GM10248 (cell line): ENCODE measurements at regions not wholly inside any gene's neighbourhood (a gene's known extent, or its start where the extent isn't known, plus 50 kb on each side); places are given as distances from the start of the nearest gene placed in this dataset.
"Not testable (repeated sequence)": the region's sequence is repeated elsewhere in the genome, so short reads cannot be mapped to it uniquely, and the experiment has no call there.

Source experiments
- CTCF ChIA-PET: fragments of 300-600 bp; sonication (Branson Sonifier 250); formaldehyde crosslinking; extraction: SDS; loops from one replicate; lab custom pipeline; 2021; ENCODE audit warnings: antibody characterized with exemption; lab: Yijun Ruan, JAX
- POLR2A ChIA-PET: fragments of 350-650 bp; sonication (Branson Sonifier 250); formaldehyde crosslinking; extraction: SDS; loops from one replicate; lab custom pipeline; 2020; ENCODE audit warnings: antibody characterized with exemption; lab: Yijun Ruan, JAX
- DNase-seq: peaks from one replicate; pipeline ENCODE4 v3.0.0; 2012; ENCODE audit errors: extremely low spot score
- TF ChIP-seq, protein P1 (sequence below): IDR thresholded peaks from 2 replicates; pipeline ENCODE4 v1.5.1; 2012; ENCODE audit warnings: mild to moderate bottlenecking, low read depth; ENCODE audit errors: extremely low read depth, missing control alignments, control extremely low read depth

DNA sequence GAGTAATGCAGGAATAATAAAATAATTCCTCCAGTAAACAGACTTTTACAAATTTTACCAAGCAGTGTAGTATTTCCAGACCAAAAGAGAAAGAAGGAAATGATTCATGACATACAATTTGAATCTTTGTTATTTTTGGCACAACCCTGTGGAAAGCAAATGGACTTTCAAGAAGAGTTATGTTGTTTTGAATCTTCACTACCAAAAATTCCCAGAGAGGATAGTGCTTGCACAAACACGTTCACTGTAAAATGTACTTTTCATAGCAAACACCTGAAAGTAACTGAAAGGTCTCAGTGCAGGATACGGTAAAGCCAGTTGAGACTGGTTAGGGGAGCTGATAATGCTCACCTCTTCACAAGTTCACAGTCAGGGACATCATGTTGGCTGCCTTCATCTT is 107.1 kb downstream of the USP22 start:
- TF ChIP-seq, protein P1, sequence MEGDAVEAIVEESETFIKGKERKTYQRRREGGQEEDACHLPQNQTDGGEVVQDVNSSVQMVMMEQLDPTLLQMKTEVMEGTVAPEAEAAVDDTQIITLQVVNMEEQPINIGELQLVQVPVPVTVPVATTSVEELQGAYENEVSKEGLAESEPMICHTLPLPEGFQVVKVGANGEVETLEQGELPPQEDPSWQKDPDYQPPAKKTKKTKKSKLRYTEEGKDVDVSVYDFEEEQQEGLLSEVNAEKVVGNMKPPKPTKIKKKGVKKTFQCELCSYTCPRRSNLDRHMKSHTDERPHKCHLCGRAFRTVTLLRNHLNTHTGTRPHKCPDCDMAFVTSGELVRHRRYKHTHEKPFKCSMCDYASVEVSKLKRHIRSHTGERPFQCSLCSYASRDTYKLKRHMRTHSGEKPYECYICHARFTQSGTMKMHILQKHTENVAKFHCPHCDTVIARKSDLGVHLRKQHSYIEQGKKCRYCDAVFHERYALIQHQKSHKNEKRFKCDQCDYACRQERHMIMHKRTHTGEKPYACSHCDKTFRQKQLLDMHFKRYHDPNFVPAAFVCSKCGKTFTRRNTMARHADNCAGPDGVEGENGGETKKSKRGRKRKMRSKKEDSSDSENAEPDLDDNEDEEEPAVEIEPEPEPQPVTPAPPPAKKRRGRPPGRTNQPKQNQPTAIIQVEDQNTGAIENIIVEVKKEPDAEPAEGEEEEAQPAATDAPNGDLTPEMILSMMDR: no peak
- ChIA-PET POLR2A (no interaction called here), CTCF (interaction anchor here (2.2 kb wide), 1 partner anchor 57 kb away, joined by 6 read pairs; no protein-coding TSS in a partner anchor)
- no peak for DNase-seq

DNA sequence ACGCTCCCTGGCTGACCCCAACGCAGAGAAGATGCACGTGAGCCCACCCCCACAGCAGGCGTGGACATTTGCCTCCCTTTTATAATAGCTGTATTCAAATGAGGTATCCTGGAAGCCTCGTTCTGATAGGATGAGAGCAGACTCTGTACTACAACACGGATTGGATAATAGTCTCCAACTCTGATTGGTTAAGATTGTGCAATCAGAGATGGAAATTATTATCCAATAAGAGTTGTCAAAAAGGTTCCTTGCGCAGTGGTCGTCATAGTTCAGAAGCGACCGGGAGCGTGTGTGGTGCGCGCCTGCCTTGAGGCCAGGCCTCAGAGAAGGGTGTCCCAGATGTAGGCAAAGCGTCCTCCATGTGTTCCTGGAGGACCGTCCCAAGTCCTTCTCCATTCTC is 104.6 kb downstream of the USP22 start:
- CTCF ChIA-PET: no interaction called here
- TF ChIP-seq, protein P1: no peak
- no peak for DNase-seq
- POLR2A ChIA-PET: no interaction called here

DNA sequence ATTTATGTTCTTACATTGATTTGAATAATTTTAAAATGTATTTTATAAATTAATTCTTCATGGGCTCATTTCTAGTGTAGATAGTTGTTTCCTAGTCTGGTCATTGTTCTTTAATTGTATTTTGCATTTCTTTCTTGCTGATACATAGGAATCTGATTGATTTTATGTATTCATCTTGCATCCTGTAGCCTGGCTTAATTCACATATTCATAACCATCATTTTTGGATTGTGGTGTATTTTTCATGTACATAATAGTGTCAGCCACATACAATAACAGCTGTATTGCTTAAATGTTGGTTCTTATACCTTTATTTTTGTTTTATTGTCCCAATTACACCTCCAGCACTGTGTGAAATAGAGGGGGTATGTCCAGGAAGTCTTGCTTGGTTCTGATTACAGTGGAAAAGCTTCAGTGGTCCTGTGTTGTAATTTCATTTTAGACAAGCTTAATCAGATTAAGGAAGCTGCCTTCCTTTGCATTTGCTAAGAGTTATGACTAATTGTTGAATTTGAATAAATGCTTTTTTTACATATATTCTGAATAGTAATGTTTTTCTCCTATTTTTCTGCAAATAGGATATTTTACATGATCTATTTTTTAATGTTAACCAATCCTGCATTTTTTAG is 103.7 kb downstream of the USP22 start:
- ChIA-PET CTCF (no interaction called here), POLR2A (no interaction called here)
- DNase-seq: no peak
- TF ChIP-seq, protein P1: no peak

DNA sequence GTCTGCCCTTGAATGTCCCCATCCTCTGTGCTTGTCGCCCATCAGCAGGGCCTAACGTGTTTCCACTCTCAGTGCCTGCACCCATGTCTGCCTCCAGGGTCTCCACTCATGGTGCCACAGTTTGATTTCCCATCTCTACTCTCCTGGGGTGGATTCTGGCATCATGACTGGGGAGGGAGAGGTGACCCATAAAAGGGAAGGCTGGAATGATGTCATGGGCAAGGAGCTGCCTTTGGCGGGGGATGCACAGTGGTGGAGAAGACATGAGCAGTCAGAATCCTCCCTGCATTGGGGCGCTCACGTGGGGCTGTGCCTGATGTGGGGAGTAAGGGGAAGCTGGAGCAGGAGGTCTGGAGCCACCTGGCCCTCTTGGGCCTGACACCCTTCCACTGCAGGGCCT is 100.9 kb downstream of the USP22 start:
- TF ChIP-seq, protein P1: no peak
- no peak for DNase-seq
- ChIA-PET CTCF (interaction anchor here (1.5 kb wide), 1 partner anchor 51 kb away, joined by 3 read pairs; no protein-coding TSS in a partner anchor), POLR2A (no interaction called here)

DNA sequence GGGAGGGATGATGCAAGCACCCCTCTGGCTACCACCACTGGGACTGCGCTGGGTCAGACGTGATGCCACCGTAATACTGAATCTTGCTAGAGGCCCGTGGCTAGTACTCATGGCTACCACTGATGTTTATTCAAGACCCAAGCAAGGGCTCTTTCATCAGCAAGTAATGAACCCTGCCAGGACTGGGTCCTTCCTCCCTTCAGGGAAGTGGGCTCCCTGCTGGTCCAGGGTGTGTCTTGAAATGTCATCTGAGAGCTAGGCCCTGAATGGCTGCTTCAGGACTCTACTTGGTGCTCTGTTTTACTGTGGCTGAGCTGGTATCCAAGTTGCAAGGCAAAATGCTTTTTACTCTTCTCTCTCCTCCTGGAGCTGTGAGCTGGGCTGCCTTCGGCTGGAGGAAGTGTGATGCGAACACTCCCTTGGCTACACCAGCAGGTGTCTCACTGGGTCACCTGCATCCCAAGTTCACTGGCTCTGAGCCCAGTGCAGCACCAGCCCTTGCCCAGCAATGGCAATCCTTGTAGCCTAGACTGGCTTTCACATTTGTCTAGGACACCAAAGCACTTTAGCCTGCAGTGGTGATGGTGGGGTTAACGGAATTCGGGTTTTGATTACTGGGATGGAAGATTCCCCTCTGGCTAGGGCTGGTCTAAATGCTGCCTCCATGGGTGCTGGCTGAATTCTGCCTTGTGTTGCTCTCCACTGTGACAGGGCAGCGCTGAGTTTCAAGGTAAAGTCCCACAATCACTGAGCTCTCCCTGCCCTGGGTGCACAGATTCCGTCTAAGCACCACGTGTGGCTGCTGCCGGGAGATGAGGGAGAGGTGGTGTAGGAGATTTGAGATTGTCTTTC is 98.6 kb downstream of the USP22 start:
- peak; percentile 33 for DNase-seq
- TF ChIP-seq, protein P1: peak; percentile 51
- POLR2A ChIA-PET: no interaction called here
- CTCF ChIA-PET: interaction anchor here (0.6 to 2.4 kb wide), 11 partner anchors 12 to 183 kb away, joined by 3 to 13 read pairs (median 3); no protein-coding TSS in a partner anchor

DNA sequence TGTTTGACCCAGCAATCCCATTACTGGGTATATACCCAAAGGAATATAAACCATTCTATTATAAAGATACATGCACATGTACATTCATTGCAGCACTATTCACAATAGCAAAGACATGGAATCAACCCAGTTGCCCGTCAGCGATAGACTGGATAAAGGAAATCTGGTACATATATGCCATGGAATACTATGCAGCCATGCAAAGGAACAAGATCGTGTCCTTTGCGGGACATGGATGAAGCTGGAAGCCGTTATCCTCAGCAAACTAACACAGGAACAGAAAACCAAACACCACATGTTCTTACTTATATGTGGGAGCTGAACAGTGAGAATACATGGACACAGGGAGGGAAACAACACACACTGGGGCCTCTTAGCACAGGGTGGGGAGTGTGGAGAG is 95.1 kb downstream of the USP22 start:
- POLR2A ChIA-PET: not testable (repeated sequence)
- CTCF ChIA-PET: interaction anchor here (1.1 kb wide), 1 partner anchor 45 kb away, joined by 5 read pairs; no protein-coding TSS in a partner anchor

More for the DNA sequence above, 95.1 kb downstream of the USP22 start:
- DNase-seq: not testable (repeated sequence)
